Gastroesophageal sphincter (tissue), 4 donors: ENCODE measurements at regions not wholly inside any gene's neighbourhood (a gene's known extent, or its start where the extent isn't known, plus 50 kb on each side); places are given as distances from the start of the nearest gene placed in this dataset.

Experiments used
- ATAC-seq: fragments of 150-250 bp; one replicate; pipeline ENCODE4 v1.9.1; 2016; ENCODE audit warnings: mild to moderate bottlenecking, moderate library complexity
- H3K27ac ChIP-seq, 4 donors: fragments of 200-600 bp; sonication (generic) in 3 of 4; 1 replicate in 3 of 4; 2 replicates in 1 of 4; pipeline ENCODE4 v1.5.1; 2016 to 2019
- H3K27me3 ChIP-seq: fragments of 200-600 bp; sonication (generic); one replicate; pipeline ENCODE4 v1.5.1; 2019
- H3K36me3 ChIP-seq, 2 donors: fragments of 200-600 bp; sonication (generic); one replicate each; pipeline ENCODE4 v1.5.1; 2019; ENCODE audit warnings: control low read depth in 1 of 2
- H3K4me1 ChIP-seq, 3 donors: fragments of 200-600 bp; sonication (generic); 1 replicate in 2 of 3; 2 replicates in 1 of 3; pipeline ENCODE4 v1.5.1; 2016 to 2019; ENCODE audit warnings: control low read depth in 2 of 3
- H3K4me3 ChIP-seq, 2 donors: fragments of 200-600 bp; sonication (generic); one replicate each; pipeline ENCODE4 v1.5.1; 2019; ENCODE audit warnings: mild to moderate bottlenecking in 1 of 2, moderate library complexity in 1 of 2
- H3K9me3 ChIP-seq, 3 donors: fragments of 200-600 bp; sonication (generic); one replicate each; pipeline ENCODE4 v1.5.1; 2017 to 2019; ENCODE audit warnings: control low read depth in 2 of 3
- CTCF ChIP-seq, 4 experiments: fragments of 200-600 bp in 2 of 4; fragments of 450-650 bp in 2 of 4; sonication (generic) in 1 of 4; IDR thresholded peaks; one replicate each; pipeline ENCODE4 v1.5.1; 2017 to 2019; ENCODE audit warnings: antibody characterized with exemption in 4 of 4, mild to moderate bottlenecking in 2 of 4, moderate library complexity in 2 of 4
- EP300 ChIP-seq: sonication (generic); formaldehyde crosslinking; IDR thresholded peaks from one replicate; pipeline ENCODE4 v1.6.1; 2017; ENCODE audit warnings: antibody characterized with exemption, mild to moderate bottlenecking
- POLR2A ChIP-seq, 2 donors: fragments of 450-650 bp; IDR thresholded peaks; one replicate each; pipeline ENCODE4 v1.6.1; 2017; ENCODE audit warnings: antibody characterized with exemption in 2 of 2, mild to moderate bottlenecking in 2 of 2, moderate library complexity in 1 of 2
- POLR2AphosphoS5 ChIP-seq: sonication (generic); formaldehyde crosslinking; IDR thresholded peaks from one replicate; pipeline ENCODE4 v1.6.1; 2017; ENCODE audit warnings: antibody characterized with exemption
- WGBS, 2 donors: methylation state at CpG; one replicate each; pipeline ENCODE4 v1.1.5; 2018; ENCODE audit warnings: low coverage in 1 of 2; 5-methylcytosine and 5-hydroxymethylcytosine counted together

GRCh38 chr18:78153362-78153761 is 826.3 kb upstream of the SALL3 start:
- Histone ChIP-seq H3K27ac (no peak overlapping the region), H3K27me3 (no peaks in the 10 kb centered on the region), H3K9me3 (peaks cover 0 to 7% (median 0%) of the 10 kb centered on the region in 3 donors), H3K4me3 (no peak overlapping the region), H3K36me3 (no peaks in the 10 kb centered on the region), H3K4me1 (no peaks in the 10 kb centered on the region)
- TF ChIP-seq CTCF (IDR thresholded peaks at IDR 0.05): no peak
- TF ChIP-seq POLR2A (IDR thresholded peaks at IDR 0.05): no peak
- no peak for TF ChIP-seq EP300
- TF ChIP-seq POLR2AphosphoS5: no peak
- WGBS, 2 donors: 95% methylated on average over 8 of the region's 16 CpGs; no CpG with 5 or more reads in 1 of the 2 donors
- ATAC-seq: no peak

GRCh38 chr18:78154444-78154843 is 825.2 kb upstream of the SALL3 start:
- WGBS, 2 donors: 77% methylated on average over 3 of the region's 9 CpGs; no CpG with 5 or more reads in 1 of the 2 donors
- TF ChIP-seq EP300: no peak
- no peak for TF ChIP-seq CTCF (IDR thresholded peaks at IDR 0.05)
- no peak for TF ChIP-seq POLR2A (IDR thresholded peaks at IDR 0.05)
- no peak for TF ChIP-seq POLR2AphosphoS5
- Histone ChIP-seq H3K27me3 (no peaks in the 10 kb centered on the region), H3K4me1 (no peaks in the 10 kb centered on the region), H3K36me3 (no peaks in the 10 kb centered on the region), H3K9me3 (no peaks in the 10 kb centered on the region), H3K27ac (no peak overlapping the region), H3K4me3 (no peak overlapping the region)
- no peak for ATAC-seq

- no peaks in the 10 kb centered on the region for H3K4me1 ChIP-seq
Observed at GRCh38 chr18:78154853-78155252, 824.8 kb upstream of the SALL3 start.

GRCh38 chr18:78156466-78156865 is 823.2 kb upstream of the SALL3 start:
- TF ChIP-seq POLR2AphosphoS5 (no peak), EP300 (no peak), POLR2A (IDR thresholded peaks at IDR 0.05) (no peak), CTCF (IDR thresholded peaks at IDR 0.05) (no peak)
- H3K27ac ChIP-seq: no peak overlapping the region
- H3K4me1 ChIP-seq: no peaks in the 10 kb centered on the region
- H3K9me3 ChIP-seq: no peaks in the 10 kb centered on the region
- ATAC-seq: no peak
- no peak overlapping the region for H3K4me3 ChIP-seq
- no peaks in the 10 kb centered on the region for H3K36me3 ChIP-seq
- 67 to 80% methylated on average over 1 of the region's 1 CpG for WGBS, 2 donors
- no peaks in the 10 kb centered on the region for H3K27me3 ChIP-seq

More at GRCh38 chr18:78154853-78155252, 824.8 kb upstream of the SALL3 start:
- no peaks in the 10 kb centered on the region for H3K27me3 ChIP-seq
- TF ChIP-seq POLR2A (IDR thresholded peaks at IDR 0.05) (no peak), CTCF (IDR thresholded peaks at IDR 0.05) (no peak), POLR2AphosphoS5 (no peak), EP300 (no peak)
- ATAC-seq: no peak
- no peak overlapping the region for H3K27ac ChIP-seq
- no peaks in the 10 kb centered on the region for H3K9me3 ChIP-seq
- WGBS, 2 donors: 38 to 92% methylated on average over 2 to 4 of the region's 4 CpGs
- no peak overlapping the region for H3K4me3 ChIP-seq
- H3K36me3 ChIP-seq: no peaks in the 10 kb centered on the region

GRCh38 chr18:78158943-78159342 is 820.7 kb upstream of the SALL3 start:
- Histone ChIP-seq H3K27ac (no peak overlapping the region), H3K27me3 (no peaks in the 10 kb centered on the region), H3K4me3 (no peak overlapping the region), H3K4me1 (no peaks in the 10 kb centered on the region), H3K36me3 (no peaks in the 10 kb centered on the region), H3K9me3 (no peaks in the 10 kb centered on the region)
- no peak for TF ChIP-seq EP300
- no peak for TF ChIP-seq POLR2A (IDR thresholded peaks at IDR 0.05)
- no peak for TF ChIP-seq CTCF (IDR thresholded peaks at IDR 0.05)
- TF ChIP-seq POLR2AphosphoS5: no peak
- no peak for ATAC-seq
- WGBS, 2 donors: 89% methylated on average over 15 to 16 of the region's 17 CpGs
